ENCODE measurements at regions not wholly inside any gene's neighbourhood (a gene's known extent, or its start where the extent isn't known, plus 50 kb on each side); places are given as distances from the start of the nearest gene placed in this dataset.

GRCh38 chr2:122500316-122501105 is 745.1 kb downstream of the TSN start:
- TF ChIP-seq, protein P1, sequence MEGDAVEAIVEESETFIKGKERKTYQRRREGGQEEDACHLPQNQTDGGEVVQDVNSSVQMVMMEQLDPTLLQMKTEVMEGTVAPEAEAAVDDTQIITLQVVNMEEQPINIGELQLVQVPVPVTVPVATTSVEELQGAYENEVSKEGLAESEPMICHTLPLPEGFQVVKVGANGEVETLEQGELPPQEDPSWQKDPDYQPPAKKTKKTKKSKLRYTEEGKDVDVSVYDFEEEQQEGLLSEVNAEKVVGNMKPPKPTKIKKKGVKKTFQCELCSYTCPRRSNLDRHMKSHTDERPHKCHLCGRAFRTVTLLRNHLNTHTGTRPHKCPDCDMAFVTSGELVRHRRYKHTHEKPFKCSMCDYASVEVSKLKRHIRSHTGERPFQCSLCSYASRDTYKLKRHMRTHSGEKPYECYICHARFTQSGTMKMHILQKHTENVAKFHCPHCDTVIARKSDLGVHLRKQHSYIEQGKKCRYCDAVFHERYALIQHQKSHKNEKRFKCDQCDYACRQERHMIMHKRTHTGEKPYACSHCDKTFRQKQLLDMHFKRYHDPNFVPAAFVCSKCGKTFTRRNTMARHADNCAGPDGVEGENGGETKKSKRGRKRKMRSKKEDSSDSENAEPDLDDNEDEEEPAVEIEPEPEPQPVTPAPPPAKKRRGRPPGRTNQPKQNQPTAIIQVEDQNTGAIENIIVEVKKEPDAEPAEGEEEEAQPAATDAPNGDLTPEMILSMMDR (IDR thresholded peaks at IDR 0.05; ENCODE audit: low read depth, low read length) = no peak
- no peak for TF ChIP-seq EZH2phosphoT487 (IDR thresholded peaks at IDR 0.05; ENCODE audit: low read depth)

All from OCI-LY3 (cell line).